Renal cortex interstitium (tissue), 11 donors: ENCODE measurements at regions not wholly inside any gene's neighbourhood (a gene's known extent, or its start where the extent isn't known, plus 50 kb on each side); places are given as distances from the start of the nearest gene placed in this dataset.

ENCODE experiments used
- DNase-seq, 11 donors: peaks; one replicate each; pipeline ENCODE4 v3.0.0-alpha.2; 2013; ENCODE audit warnings: low read depth in 9 of 11, low spot score in 4 of 11; ENCODE audit errors: extremely low read depth in 1 of 11

GRCh38 chr13:105016266-105016665 is 1519.2 kb downstream of the EFNB2 start:
- no peak for DNase-seq

- no peak for DNase-seq
Observed at GRCh38 chr13:105008604-105009003, 1526.9 kb downstream of the EFNB2 start.

- no peak for DNase-seq
Observed at GRCh38 chr13:105007166-105007808, 1528.2 kb downstream of the EFNB2 start.

GRCh38 chr13:104996022-104996421 is 1539.4 kb downstream of the EFNB2 start:
- DNase-seq = no peak

GRCh38 chr13:104993708-104994107 is 1541.8 kb downstream of the EFNB2 start:
- DNase-seq = no peak

- DNase-seq = no peak
Observed at GRCh38 chr13:104987621-104988020, 1547.8 kb downstream of the EFNB2 start.

GRCh38 chr13:104984296-104984818 is 1551.1 kb downstream of the EFNB2 start:
- peak in 9 of 11 donors; percentile 11 to 54 (median 28) for DNase-seq

- DNase-seq = no peak
Observed at GRCh38 chr13:104983601-104984000, 1551.9 kb downstream of the EFNB2 start.

GRCh38 chr13:104980586-104980985 is 1554.9 kb downstream of the EFNB2 start:
- DNase-seq = no peak

GRCh38 chr13:104979281-104980030 is 1556.0 kb downstream of the EFNB2 start:
- DNase-seq = no peak

GRCh38 chr13:104976986-104977385 is 1558.5 kb downstream of the EFNB2 start:
- DNase-seq = no peak

- no peak for DNase-seq
Observed at GRCh38 chr13:104975272-104975671, 1560.2 kb downstream of the EFNB2 start.

GRCh38 chr13:104968876-104969275 is 1566.6 kb downstream of the EFNB2 start:
- DNase-seq = no peak

- no peak for DNase-seq
Observed at GRCh38 chr13:104967836-104968630, 1567.4 kb downstream of the EFNB2 start.

GRCh38 chr13:104967376-104967775 is 1568.1 kb downstream of the EFNB2 start:
- no peak for DNase-seq

GRCh38 chr13:104962411-104962810 is 1573.1 kb downstream of the EFNB2 start:
- DNase-seq = no peak

GRCh38 chr13:104961246-104961645 is 1574.2 kb downstream of the EFNB2 start:
- no peak for DNase-seq

- no peak for DNase-seq
Observed at GRCh38 chr13:104954210-104954609, 1581.3 kb downstream of the EFNB2 start.

GRCh38 chr13:104953588-104953987 is 1581.9 kb downstream of the EFNB2 start:
- DNase-seq = no peak
